ENCODE measurements at regions not wholly inside any gene's neighbourhood (a gene's known extent, or its start where the extent isn't known, plus 50 kb on each side); places are given as distances from the start of the nearest gene placed in this dataset.

DNA sequence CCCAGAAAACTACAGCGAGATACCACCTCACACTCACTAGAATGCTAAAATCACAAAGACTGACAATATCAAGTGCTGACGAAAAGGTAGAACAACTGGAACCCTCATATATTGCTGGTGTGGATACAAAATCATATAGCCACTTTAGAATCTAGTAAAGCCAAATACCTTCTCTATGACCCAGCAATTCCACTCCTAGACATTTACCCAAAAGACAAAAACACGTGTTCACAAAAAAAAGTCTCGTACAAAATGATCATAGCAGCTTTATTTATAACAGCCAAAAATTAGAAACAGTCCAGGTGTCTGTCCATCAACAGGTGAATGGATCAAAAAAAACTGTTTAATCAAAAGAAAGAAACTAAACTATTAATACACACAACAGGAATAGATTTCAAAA lies 126.6 kb downstream of the ZFP36L2 start:
- TF ChIP-seq POLR2AphosphoS5 (IDR thresholded peaks at IDR 0.05; ENCODE audit: low read depth, low read length) = no peak
- TF ChIP-seq FOXP2 (optimal IDR thresholded peaks at IDR 0.05; ENCODE audit: borderline replicate concordance, extremely low read depth, extremely low read length, insufficient read depth) = no peak
- TF ChIP-seq, protein P1, sequence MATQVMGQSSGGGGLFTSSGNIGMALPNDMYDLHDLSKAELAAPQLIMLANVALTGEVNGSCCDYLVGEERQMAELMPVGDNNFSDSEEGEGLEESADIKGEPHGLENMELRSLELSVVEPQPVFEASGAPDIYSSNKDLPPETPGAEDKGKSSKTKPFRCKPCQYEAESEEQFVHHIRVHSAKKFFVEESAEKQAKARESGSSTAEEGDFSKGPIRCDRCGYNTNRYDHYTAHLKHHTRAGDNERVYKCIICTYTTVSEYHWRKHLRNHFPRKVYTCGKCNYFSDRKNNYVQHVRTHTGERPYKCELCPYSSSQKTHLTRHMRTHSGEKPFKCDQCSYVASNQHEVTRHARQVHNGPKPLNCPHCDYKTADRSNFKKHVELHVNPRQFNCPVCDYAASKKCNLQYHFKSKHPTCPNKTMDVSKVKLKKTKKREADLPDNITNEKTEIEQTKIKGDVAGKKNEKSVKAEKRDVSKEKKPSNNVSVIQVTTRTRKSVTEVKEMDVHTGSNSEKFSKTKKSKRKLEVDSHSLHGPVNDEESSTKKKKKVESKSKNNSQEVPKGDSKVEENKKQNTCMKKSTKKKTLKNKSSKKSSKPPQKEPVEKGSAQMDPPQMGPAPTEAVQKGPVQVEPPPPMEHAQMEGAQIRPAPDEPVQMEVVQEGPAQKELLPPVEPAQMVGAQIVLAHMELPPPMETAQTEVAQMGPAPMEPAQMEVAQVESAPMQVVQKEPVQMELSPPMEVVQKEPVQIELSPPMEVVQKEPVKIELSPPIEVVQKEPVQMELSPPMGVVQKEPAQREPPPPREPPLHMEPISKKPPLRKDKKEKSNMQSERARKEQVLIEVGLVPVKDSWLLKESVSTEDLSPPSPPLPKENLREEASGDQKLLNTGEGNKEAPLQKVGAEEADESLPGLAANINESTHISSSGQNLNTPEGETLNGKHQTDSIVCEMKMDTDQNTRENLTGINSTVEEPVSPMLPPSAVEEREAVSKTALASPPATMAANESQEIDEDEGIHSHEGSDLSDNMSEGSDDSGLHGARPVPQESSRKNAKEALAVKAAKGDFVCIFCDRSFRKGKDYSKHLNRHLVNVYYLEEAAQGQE (IDR thresholded peaks at IDR 0.05; ENCODE audit: insufficient read depth in 1 of 2, low read depth in 2 of 2, low read length in 2 of 2) = no peak
- no peak for TF ChIP-seq SIN3A (IDR thresholded peaks at IDR 0.05; ENCODE audit: borderline replicate concordance, insufficient read depth, low read length)
- TF ChIP-seq TAF1 (IDR thresholded peaks at IDR 0.05; ENCODE audit: borderline replicate concordance, insufficient read depth, low read length) = no peak

DNA sequence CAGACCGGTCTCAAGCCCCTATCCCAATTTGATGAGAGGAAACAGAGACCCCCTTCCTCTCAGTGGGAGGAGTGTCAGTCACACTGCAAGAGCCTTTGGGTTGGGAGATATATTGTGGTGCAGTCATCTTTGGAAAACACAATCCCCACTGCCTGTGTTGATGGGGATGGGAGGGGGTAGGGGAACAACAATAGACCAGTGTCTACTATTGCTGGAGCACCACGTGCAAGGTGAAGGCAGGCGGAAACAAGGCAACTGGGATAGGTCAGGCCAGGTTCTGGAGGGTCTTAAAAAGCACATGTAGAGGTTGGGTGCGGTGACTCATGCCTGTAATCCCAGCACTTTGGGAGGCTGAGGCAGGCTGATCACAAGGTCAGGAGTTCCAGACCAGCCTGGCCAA lies 127.9 kb downstream of the ZFP36L2 start:
- no peak for TF ChIP-seq POLR2AphosphoS5 (IDR thresholded peaks at IDR 0.05; ENCODE audit: low read depth, low read length)
- no peak for TF ChIP-seq SIN3A (IDR thresholded peaks at IDR 0.05; ENCODE audit: borderline replicate concordance, insufficient read depth, low read length)
- TF ChIP-seq, protein P1 (IDR thresholded peaks at IDR 0.05; ENCODE audit: insufficient read depth in 1 of 2, low read depth in 2 of 2, low read length in 2 of 2) = no peak
- TF ChIP-seq TAF1 (IDR thresholded peaks at IDR 0.05; ENCODE audit: borderline replicate concordance, insufficient read depth, low read length) = no peak
- no peak for TF ChIP-seq FOXP2 (optimal IDR thresholded peaks at IDR 0.05; ENCODE audit: borderline replicate concordance, extremely low read depth, extremely low read length, insufficient read depth)

DNA sequence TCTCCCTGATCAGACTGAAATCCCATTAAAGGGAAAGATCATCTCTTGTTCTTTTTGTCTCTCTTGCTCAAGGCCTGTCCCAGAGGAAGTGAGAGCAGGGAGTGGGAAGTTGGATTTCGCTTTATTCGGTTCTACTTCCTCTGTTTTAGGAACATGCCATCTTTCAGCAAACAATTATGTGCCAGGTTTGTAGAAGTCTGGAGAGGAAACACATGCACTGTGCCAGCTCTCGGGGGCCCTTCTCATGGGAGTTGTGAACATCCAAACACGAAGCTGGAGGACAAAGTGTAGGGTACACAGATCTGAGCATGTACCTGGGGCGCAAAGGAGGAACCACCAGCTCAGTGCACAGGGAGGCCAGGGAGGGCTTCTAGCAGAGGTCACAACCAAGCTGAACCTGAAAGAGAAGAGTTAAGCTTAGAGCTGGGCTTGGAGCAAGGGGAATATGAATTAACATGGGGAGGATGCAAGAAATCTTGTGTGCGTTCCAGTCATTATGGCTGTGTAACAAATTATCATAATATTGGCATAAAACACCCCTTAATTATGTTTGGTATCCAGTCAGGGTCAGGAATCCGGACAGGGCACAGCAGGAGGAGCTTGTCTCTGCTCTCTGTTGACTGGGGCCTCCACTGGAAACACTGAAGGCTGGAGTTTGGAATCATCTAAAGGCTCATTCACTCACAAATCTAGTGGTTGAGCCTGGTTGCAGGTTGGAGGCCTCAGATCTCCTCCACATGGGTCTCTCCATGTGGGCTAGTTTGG lies 128.6 kb downstream of the ZFP36L2 start:
- TF ChIP-seq FOXP2 (optimal IDR thresholded peaks at IDR 0.05; ENCODE audit: borderline replicate concordance, extremely low read depth, extremely low read length, insufficient read depth) = no peak
- no peak for TF ChIP-seq TAF1 (IDR thresholded peaks at IDR 0.05; ENCODE audit: borderline replicate concordance, insufficient read depth, low read length)
- no peak for TF ChIP-seq POLR2AphosphoS5 (IDR thresholded peaks at IDR 0.05; ENCODE audit: low read depth, low read length)
- no peak for TF ChIP-seq SIN3A (IDR thresholded peaks at IDR 0.05; ENCODE audit: borderline replicate concordance, insufficient read depth, low read length)
- TF ChIP-seq, protein P1 (IDR thresholded peaks at IDR 0.05; ENCODE audit: insufficient read depth in 1 of 2, low read depth in 2 of 2, low read length in 2 of 2) = no peak

DNA sequence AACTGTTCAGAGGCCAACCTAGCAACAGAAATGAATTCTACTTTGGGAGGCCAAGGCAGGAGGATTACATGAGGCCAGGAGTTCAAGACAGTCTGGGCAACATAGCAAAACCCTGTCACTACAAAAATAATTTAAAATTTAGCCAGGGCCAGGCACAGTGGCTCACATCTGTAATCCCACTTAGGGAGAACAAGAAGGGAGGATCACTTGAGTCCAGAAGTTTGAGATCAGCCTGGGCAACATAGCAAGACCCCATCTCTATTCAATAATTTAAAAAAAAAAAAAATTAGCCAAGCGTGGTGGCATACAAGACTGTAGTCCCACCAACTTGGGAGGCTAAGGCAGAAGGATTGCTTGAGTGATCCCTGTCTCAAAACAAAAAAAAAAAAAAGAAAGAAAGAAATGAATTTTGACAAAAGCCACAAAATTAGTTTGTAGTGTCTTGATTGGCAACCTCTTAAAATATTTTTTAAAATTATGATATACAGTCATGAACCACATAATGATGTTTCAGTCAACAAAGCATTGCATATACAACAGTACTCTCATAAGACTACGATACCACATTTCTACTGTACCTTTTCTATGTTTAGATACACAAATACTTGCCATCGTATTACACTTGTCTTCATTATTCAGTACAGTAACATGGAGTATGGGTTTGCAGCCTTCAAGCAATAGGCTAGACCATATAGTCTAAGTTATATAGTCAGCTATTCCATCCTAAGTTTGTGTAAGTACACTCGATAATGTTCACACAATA lies 130.7 kb downstream of the ZFP36L2 start:
- no peak for TF ChIP-seq FOXP2 (optimal IDR thresholded peaks at IDR 0.05; ENCODE audit: borderline replicate concordance, extremely low read depth, extremely low read length, insufficient read depth)
- TF ChIP-seq, protein P1 (IDR thresholded peaks at IDR 0.05; ENCODE audit: insufficient read depth in 1 of 2, low read depth in 2 of 2, low read length in 2 of 2) = no peak
- TF ChIP-seq TAF1 (IDR thresholded peaks at IDR 0.05; ENCODE audit: borderline replicate concordance, insufficient read depth, low read length) = no peak
- no peak for TF ChIP-seq POLR2AphosphoS5 (IDR thresholded peaks at IDR 0.05; ENCODE audit: low read depth, low read length)

All from PFSK-1 (cell line).